ENCODE measurements at regions not wholly inside any gene's neighbourhood (a gene's known extent, or its start where the extent isn't known, plus 50 kb on each side); places are given as distances from the start of the nearest gene placed in this dataset.

- TF ChIP-seq CTCF (IDR thresholded peaks at IDR 0.05; ENCODE audit: borderline replicate concordance, extremely low read depth, low read length, poor library complexity, severe bottlenecking) (no peak), EZH2 (IDR thresholded peaks at IDR 0.05; ENCODE audit: borderline replicate concordance, low read depth, low read length, severe bottlenecking) (no peak)
These were observed 1775.6 kb upstream of the SEL1L start for GRCh38 chr14:83309211-83309610.

Measured in DND-41 (cell line).